ENCODE measurements at regions not wholly inside any gene's neighbourhood (a gene's known extent, or its start where the extent isn't known, plus 50 kb on each side); places are given as distances from the start of the nearest gene placed in this dataset.

GRCh38 chr7:35533902-35534301 lies 161.0 kb downstream of the HERPUD2 start:
- Histone ChIP-seq H3K79me2 (ENCODE audit: control insufficient read depth, insufficient read depth, low read length) (no peaks in the 10 kb centered on the region), H3K4me3 (no peak overlapping the region), H3K4me1 (replicated peaks in 1 of 2; ENCODE audit: control insufficient read depth in 2 of 2, insufficient read depth in 2 of 2, low read length in 2 of 2) (peaks cover 0 to 5% of the 10 kb centered on the region in 2 experiments; a peak in 1 of 5 replicates), H4K20me1 (replicated peaks; ENCODE audit: control insufficient read depth, insufficient read depth, low read length) (no peaks in the 10 kb centered on the region), H3K9me3 (replicated peaks; ENCODE audit: control insufficient read depth, insufficient read depth, low read depth, low read length) (no peaks in the 10 kb centered on the region), H3K9ac (ENCODE audit: insufficient read depth in 1 of 2, low read depth in 2 of 2, low read length in 2 of 2) (no peak overlapping the region), H3K4me2 (ENCODE audit: insufficient read depth, low read length) (no peak overlapping the region), H3K27me3 (ENCODE audit: control insufficient read depth in 2 of 2, insufficient read depth in 2 of 2, low read length in 2 of 2) (peaks cover 4 to 29% of the 10 kb centered on the region in 2 experiments; a peak in 4 of 5 replicates), H3K27ac (ENCODE audit: extremely low read depth, low read depth, low read length) (no peak overlapping the region), H3K9me1 (ENCODE audit: control insufficient read depth, insufficient read depth, low read length) (no peaks in the 10 kb centered on the region), H2AFZ (ENCODE audit: low read depth, low read length) (no peak overlapping the region), H3K36me3 (ENCODE audit: control insufficient read depth, insufficient read depth, low read length) (no peaks in the 10 kb centered on the region)
- intact Hi-C loops (cut with micrococcal nuclease): no loop called here
- no peak for FAIRE-seq
- WGBS (ENCODE audit: insufficient coverage, low coverage, missing lambda C conversion rate): 0% methylated on average over 6 of the region's 6 CpGs
- CTCF ChIA-PET (ENCODE audit: low intra/inter-chr PET ratio): no interaction called here
- no TSS peak for BruUV-seq (replicated peaks)
- no peak for TF ChIP-seq PBX2 (CRISPR knock-in tag; IDR thresholded peaks at IDR 0.05; ENCODE audit: low read depth)
- no peak for TF ChIP-seq PBX2 (tag; conservative IDR thresholded peaks at IDR 0.05; ENCODE audit: low read depth)
- TF ChIP-seq WHSC1 (IDR thresholded peaks at IDR 0.05; ENCODE audit: low read length): no peak
- TF ChIP-seq ZKSCAN8 (CRISPR knock-in tag; IDR thresholded peaks at IDR 0.05): no peak
- TF ChIP-seq ZNF12 (CRISPR knock-in tag; IDR thresholded peaks at IDR 0.05): no peak
- TF ChIP-seq FOXK2 (conservative IDR thresholded peaks at IDR 0.05 in 1 of 2, IDR thresholded peaks at IDR 0.05 in 1 of 2; ENCODE audit: low read depth in 2 of 2): no peak
- TF ChIP-seq DPF2 (IDR thresholded peaks at IDR 0.05): no peak
- TF ChIP-seq MCM5 (IDR thresholded peaks at IDR 0.05; ENCODE audit: low read depth): no peak
- no peak for TF ChIP-seq JUN (IDR thresholded peaks at IDR 0.05; ENCODE audit: borderline replicate concordance, low read depth, low read length)
- TF ChIP-seq JUN (CRISPR knock-in tag; IDR thresholded peaks at IDR 0.05; ENCODE audit: borderline replicate concordance): no peak
- TF ChIP-seq ELF2 (CRISPR knock-in tag; IDR thresholded peaks at IDR 0.05): no peak
- TF ChIP-seq SMAD4 (CRISPR knock-in tag; conservative IDR thresholded peaks at IDR 0.05): no peak
- no peak for TF ChIP-seq KAT8 (IDR thresholded peaks at IDR 0.05; ENCODE audit: low read depth)
- no peak for TF ChIP-seq RBM25 (IDR thresholded peaks at IDR 0.05; ENCODE audit: low read depth, low read length, severe bottlenecking)
- no peak for TF ChIP-seq CBX8 (IDR thresholded peaks at IDR 0.05; ENCODE audit: borderline replicate concordance, extremely low read depth, low read depth, low read length, poor library complexity, severe bottlenecking)
- POLR2A ChIA-PET: no interaction called here
- no peak for ATAC-seq
- DNase-seq (ENCODE audit: extremely low read depth in 1 of 4, low spot score in 3 of 4): no peak
- in situ Hi-C loops (cut with MboI): loop anchor here (25.0 kb wide), 1 partner anchor 472 kb away; no protein-coding TSS in a partner anchor
